ENCODE measurements at regions not wholly inside any gene's neighbourhood (a gene's known extent, or its start where the extent isn't known, plus 50 kb on each side); places are given as distances from the start of the nearest gene placed in this dataset.

DNA sequence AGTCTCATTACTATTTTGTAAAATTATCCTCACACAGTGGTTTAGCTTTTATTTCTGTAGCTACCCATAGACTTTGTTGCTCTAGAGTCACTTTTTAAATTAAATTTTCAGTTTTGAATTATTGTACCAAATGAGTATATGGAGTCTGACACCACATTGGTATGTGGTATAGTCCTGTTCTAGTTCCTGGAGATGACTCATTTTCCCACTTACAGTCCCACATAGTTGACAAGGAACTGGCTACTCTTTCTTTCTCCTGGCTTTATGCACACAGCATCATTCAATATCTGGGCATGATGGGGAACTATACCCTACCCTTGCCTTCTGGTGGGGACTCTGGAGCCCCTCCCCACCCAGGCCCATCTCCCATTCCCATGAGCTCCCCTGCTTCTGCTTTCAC lies 92.6 kb upstream of the RAB11FIP2 start:
- Histone ChIP-seq H3K4me1 (ENCODE audit: control insufficient read depth, insufficient read depth, low read length) (no peaks in the 10 kb centered on the region), H3K9ac (ENCODE audit: low read length) (no peak overlapping the region), H3K36me3 (ENCODE audit: control insufficient read depth, insufficient read depth, low read length) (no peaks in the 10 kb centered on the region), H3K9me3 (ENCODE audit: control insufficient read depth, insufficient read depth, low read depth, low read length) (no peaks in the 10 kb centered on the region), H3K27ac (ENCODE audit: low read depth, low read length) (no peak overlapping the region), H3K27me3 (ENCODE audit: control insufficient read depth, insufficient read depth, low read length) (no peaks in the 10 kb centered on the region), H3K4me3 (ENCODE audit: low read depth, low read length) (no peak overlapping the region)

DNA sequence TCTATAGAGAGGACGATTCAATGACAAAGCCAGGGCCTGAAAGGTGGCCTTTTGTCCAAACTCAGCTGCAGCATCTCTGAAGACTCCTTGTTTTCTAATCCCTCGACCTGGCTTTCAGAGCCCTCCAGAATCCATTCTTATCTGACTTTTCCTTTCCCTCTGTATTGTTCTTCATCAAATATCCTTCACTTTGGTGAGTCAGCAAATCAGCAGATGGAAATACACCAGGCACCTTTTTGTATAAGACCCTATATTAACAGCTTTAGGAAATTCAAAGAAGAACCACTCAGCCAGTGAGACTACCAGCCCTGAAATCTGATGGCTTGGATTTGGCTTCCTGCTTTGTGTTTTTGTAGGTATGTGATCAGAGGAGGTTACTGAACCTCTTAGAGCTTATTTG lies 81.9 kb upstream of the RAB11FIP2 start:
- no peak overlapping the region for H3K27ac ChIP-seq (ENCODE audit: low read depth, low read length)
- no peak overlapping the region for H3K4me3 ChIP-seq (ENCODE audit: low read depth, low read length)
- H3K9me3 ChIP-seq (ENCODE audit: control insufficient read depth, insufficient read depth, low read depth, low read length): no peaks in the 10 kb centered on the region
- H3K27me3 ChIP-seq (ENCODE audit: control insufficient read depth, insufficient read depth, low read length): no peaks in the 10 kb centered on the region
- H3K36me3 ChIP-seq (ENCODE audit: control insufficient read depth, insufficient read depth, low read length): no peaks in the 10 kb centered on the region
- H3K9ac ChIP-seq (ENCODE audit: low read length): no peak overlapping the region
- H3K4me1 ChIP-seq (ENCODE audit: control insufficient read depth, insufficient read depth, low read length): no peaks in the 10 kb centered on the region

DNA sequence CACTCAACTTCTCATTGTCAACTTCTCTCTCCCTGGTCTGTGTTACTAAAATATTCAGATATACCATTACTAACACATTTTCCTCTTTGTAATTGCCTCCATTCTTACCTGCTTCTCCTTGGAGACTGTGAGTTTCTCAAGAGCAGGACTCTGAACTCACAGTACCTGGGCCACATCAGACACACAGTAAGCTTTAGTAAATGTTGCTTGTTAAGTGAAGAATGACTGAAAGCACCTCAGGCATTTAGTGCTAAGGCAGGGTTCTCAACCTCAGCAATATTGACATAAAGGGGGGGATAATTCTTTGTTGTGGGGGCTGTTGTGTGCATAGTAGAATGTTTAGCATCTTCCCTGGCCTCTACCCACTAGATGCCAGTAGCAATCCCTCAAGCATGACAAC lies 72.0 kb upstream of the RAB11FIP2 start:
- no peaks in the 10 kb centered on the region for H3K9me3 ChIP-seq (ENCODE audit: control insufficient read depth, insufficient read depth, low read depth, low read length)
- H3K27ac ChIP-seq (ENCODE audit: low read depth, low read length): no peak overlapping the region
- H3K4me1 ChIP-seq (ENCODE audit: control insufficient read depth, insufficient read depth, low read length): no peaks in the 10 kb centered on the region
- H3K27me3 ChIP-seq (ENCODE audit: control insufficient read depth, insufficient read depth, low read length): no peaks in the 10 kb centered on the region
- no peak overlapping the region for H3K4me3 ChIP-seq (ENCODE audit: low read depth, low read length)
- no peak overlapping the region for H3K9ac ChIP-seq (ENCODE audit: low read length)
- no peaks in the 10 kb centered on the region for H3K36me3 ChIP-seq (ENCODE audit: control insufficient read depth, insufficient read depth, low read length)

DNA sequence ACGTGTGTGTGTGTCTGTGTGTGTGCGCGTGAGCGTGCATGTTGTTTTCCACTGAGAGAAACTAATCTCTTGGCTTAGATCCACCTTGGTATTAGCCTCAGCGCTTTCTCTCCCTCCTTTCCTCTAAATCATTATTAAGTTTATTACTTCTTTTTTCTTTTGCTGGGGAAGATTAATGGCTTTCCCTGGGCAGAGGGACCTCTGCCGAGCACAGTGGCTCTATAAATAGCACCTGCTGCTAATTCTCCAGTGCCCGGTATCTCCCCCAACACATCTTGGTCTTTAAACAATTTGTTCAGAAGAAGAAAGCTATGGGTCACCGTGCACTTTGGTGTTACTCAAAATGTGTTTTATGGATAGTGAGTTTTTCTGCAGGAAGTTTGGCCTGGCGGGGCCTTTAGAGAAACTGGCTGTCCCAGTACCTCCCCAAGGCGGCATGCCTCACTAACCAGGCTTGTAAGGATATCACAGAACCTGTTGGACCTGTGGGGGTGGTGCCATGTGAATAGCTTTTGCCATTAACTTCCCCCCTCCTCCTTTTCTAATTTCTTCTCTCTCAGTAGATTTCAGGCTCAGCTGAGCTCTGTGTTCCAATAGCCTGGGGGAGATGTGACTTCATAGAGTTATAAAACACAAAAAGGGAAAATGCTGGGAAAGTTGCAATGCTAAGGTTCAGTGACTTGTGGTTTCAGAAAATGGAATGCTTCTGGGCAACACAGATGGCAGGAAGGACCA lies 70.1 kb upstream of the RAB11FIP2 start:
- H3K36me3 ChIP-seq (ENCODE audit: control insufficient read depth, insufficient read depth, low read length): no peaks in the 10 kb centered on the region

DNA sequence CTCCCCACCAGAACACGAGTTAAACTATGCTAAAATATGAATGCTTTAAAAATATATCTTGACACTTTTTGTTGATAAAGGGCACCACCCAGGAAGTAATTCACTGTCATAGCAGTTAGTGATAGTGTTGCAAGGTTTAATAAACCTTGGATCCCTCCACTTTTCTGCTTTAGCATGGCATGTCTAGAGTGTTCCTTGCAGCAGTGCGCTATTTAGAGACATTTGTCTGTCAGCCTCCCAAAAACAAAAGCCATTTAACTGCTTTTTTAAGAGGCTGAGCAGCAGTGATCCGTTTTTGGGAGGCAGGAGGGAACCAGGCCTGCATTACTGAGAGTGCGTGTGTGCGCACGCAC lies 69.6 kb upstream of the RAB11FIP2 start:
- Histone ChIP-seq H3K27me3 (ENCODE audit: control insufficient read depth, insufficient read depth, low read length) (no peaks in the 10 kb centered on the region), H3K27ac (ENCODE audit: low read depth, low read length) (no peak overlapping the region), H3K9me3 (ENCODE audit: control insufficient read depth, insufficient read depth, low read depth, low read length) (no peaks in the 10 kb centered on the region), H3K36me3 (ENCODE audit: control insufficient read depth, insufficient read depth, low read length) (no peaks in the 10 kb centered on the region), H3K4me3 (ENCODE audit: low read depth, low read length) (no peak overlapping the region), H3K4me1 (ENCODE audit: control insufficient read depth, insufficient read depth, low read length) (no peaks in the 10 kb centered on the region), H3K9ac (ENCODE audit: low read length) (no peak overlapping the region)

More for the DNA sequence above, 70.1 kb upstream of the RAB11FIP2 start:
- no peak overlapping the region for H3K4me3 ChIP-seq (ENCODE audit: low read depth, low read length)
- no peaks in the 10 kb centered on the region for H3K9me3 ChIP-seq (ENCODE audit: control insufficient read depth, insufficient read depth, low read depth, low read length)
- H3K27me3 ChIP-seq (ENCODE audit: control insufficient read depth, insufficient read depth, low read length): no peaks in the 10 kb centered on the region
- no peak overlapping the region for H3K27ac ChIP-seq (ENCODE audit: low read depth, low read length)
- no peak overlapping the region for H3K9ac ChIP-seq (ENCODE audit: low read length)
- H3K4me1 ChIP-seq (ENCODE audit: control insufficient read depth, insufficient read depth, low read length): no peaks in the 10 kb centered on the region

DNA sequence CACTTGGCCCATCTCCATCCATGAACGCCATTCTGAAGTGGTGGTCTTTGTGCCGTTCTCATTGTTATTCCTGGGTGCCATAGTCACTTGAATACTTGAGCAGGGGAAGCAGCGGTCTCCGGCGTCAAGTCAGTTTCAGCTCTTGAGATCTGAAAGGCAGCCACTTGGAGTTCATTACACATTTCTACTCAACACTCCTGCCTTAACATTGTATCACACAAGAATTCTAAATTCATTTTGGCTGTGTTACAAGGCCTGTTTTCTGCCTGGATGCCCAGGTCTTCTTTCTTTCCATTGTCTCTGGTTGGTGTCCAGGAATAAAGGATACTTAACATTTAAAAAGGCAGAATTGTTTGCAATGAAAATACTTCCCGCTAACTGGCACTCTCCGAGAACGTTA lies 69.0 kb upstream of the RAB11FIP2 start:
- H3K27ac ChIP-seq (ENCODE audit: low read depth, low read length): no peak overlapping the region
- H3K36me3 ChIP-seq (ENCODE audit: control insufficient read depth, insufficient read depth, low read length): no peaks in the 10 kb centered on the region
- no peak overlapping the region for H3K9ac ChIP-seq (ENCODE audit: low read length)
- no peaks in the 10 kb centered on the region for H3K9me3 ChIP-seq (ENCODE audit: control insufficient read depth, insufficient read depth, low read depth, low read length)
- no peak overlapping the region for H3K4me3 ChIP-seq (ENCODE audit: low read depth, low read length)
- H3K27me3 ChIP-seq (ENCODE audit: control insufficient read depth, insufficient read depth, low read length): no peaks in the 10 kb centered on the region
- no peaks in the 10 kb centered on the region for H3K4me1 ChIP-seq (ENCODE audit: control insufficient read depth, insufficient read depth, low read length)

DNA sequence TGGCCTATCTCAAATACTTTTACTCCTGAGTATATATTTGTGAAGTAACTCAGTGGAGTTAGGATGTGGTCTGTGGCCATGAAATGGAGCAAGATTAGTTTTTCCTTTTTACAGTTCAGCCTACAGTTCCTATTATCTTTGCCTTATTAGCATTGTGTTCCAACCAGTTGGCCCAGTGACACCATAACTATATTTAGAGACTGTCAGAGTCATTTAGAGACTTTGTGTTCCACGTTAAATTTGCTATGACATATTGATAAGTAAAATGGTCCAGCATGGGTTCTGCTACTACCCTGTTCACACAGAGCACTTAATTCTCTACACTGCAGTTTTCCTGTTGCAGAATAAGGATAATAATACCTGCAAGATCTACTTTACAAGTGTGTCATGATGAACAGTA lies 68.3 kb upstream of the RAB11FIP2 start:
- Histone ChIP-seq H3K9me3 (ENCODE audit: control insufficient read depth, insufficient read depth, low read depth, low read length) (no peaks in the 10 kb centered on the region), H3K4me1 (ENCODE audit: control insufficient read depth, insufficient read depth, low read length) (no peaks in the 10 kb centered on the region), H3K27ac (ENCODE audit: low read depth, low read length) (no peak overlapping the region), H3K27me3 (ENCODE audit: control insufficient read depth, insufficient read depth, low read length) (no peaks in the 10 kb centered on the region), H3K9ac (ENCODE audit: low read length) (no peak overlapping the region), H3K36me3 (ENCODE audit: control insufficient read depth, insufficient read depth, low read length) (no peaks in the 10 kb centered on the region), H3K4me3 (ENCODE audit: low read depth, low read length) (no peak overlapping the region)

DNA sequence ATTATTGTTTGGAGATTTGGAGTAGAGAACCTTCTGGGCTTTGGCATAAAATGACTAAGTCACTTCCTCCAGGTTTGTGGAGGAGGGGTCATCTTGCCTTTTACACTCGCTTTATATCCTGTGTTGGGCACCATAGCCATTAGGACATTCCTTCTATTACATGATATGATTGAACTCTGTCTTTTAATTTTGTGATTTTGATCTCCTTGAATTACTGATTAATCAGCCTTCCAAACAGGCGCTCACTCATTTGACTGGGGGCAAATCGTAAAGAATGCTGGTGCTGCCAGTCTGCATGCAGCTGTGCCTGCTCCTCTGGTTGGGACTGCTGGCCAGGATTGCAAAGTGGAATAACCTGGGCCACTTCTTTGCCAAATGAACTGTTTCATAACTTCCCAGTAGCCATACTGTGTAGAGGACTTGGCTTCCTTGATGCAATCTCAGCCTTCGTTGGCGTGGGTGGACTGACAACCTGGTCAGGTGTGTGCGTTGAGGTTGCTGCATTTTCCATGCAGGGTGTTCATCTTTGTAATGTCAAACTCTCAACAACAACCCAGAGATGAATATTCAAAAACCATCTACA lies 65.9 kb upstream of the RAB11FIP2 start:
- H3K9me3 ChIP-seq (ENCODE audit: control insufficient read depth, insufficient read depth, low read depth, low read length): no peaks in the 10 kb centered on the region
- no peaks in the 10 kb centered on the region for H3K27me3 ChIP-seq (ENCODE audit: control insufficient read depth, insufficient read depth, low read length)
- H3K9ac ChIP-seq (ENCODE audit: low read length): no peak overlapping the region
- H3K4me1 ChIP-seq (ENCODE audit: control insufficient read depth, insufficient read depth, low read length): no peaks in the 10 kb centered on the region
- H3K4me3 ChIP-seq (ENCODE audit: low read depth, low read length): no peak overlapping the region
- no peaks in the 10 kb centered on the region for H3K36me3 ChIP-seq (ENCODE audit: control insufficient read depth, insufficient read depth, low read length)
- no peak overlapping the region for H3K27ac ChIP-seq (ENCODE audit: low read depth, low read length)

DNA sequence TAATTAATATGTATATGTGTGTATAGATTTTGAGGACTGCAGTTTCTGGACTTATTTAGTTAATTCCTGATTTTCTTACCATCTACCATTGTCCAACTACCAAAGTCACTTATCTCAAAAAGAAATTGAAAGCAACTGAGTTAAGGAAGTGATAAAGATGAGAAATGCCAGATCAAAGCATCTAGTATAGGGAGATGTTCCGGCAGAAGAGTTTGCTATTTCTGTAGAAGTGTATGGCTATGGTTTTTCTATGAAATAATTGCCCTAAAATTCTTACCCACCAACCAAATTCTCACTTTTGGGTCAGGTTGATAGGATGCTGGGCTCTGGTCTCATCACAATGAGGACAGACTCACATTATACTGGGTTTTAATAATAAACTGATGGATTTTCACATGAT lies 64.0 kb upstream of the RAB11FIP2 start:
- Histone ChIP-seq H3K27ac (ENCODE audit: low read depth, low read length) (no peak overlapping the region), H3K4me1 (ENCODE audit: control insufficient read depth, insufficient read depth, low read length) (no peaks in the 10 kb centered on the region), H3K9me3 (ENCODE audit: control insufficient read depth, insufficient read depth, low read depth, low read length) (no peaks in the 10 kb centered on the region), H3K27me3 (ENCODE audit: control insufficient read depth, insufficient read depth, low read length) (no peaks in the 10 kb centered on the region), H3K4me3 (ENCODE audit: low read depth, low read length) (no peak overlapping the region), H3K36me3 (ENCODE audit: control insufficient read depth, insufficient read depth, low read length) (no peaks in the 10 kb centered on the region), H3K9ac (ENCODE audit: low read length) (no peak overlapping the region)

DNA sequence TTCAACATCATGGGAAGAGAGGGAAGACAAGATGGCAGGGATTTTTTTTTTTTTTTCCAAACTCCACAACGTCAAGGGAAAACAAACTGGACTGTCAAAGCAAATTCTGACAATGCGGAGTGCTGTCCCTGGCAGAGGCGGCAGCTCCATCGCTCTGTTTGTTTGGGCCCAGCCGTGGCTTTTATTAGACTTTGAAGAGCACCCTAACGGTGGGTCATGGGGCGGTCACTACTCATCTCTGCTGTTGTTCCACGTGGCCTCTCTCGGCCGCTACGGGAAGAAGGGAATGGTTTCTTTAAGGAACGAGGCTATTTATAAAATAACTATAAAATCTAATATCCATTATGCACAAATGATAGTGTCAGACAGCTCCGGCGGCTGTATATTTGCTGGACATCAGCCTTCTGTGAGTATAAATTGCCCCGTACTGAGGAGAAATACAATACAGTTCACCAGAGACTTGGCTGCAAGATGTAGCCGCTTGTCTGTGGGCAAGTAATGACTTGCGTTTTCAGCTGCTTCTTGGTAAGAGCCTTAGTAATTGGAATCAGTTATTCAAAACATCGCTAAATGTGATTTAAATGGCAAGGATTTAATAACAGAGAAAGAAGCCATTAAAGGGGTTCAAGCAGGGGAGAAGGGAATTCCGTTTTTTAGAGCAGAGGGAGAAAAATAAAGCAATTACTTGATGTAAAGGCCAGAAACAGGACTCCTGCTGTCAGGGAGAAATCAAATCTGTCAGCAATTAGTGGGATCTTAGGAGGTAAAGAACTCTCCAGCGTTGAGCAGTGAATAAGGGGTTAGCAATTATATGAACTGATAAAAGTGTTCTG lies 61.7 kb upstream of the RAB11FIP2 start:
- Histone ChIP-seq H3K27me3 (ENCODE audit: control insufficient read depth, insufficient read depth, low read length) (no peaks in the 10 kb centered on the region), H3K4me1 (ENCODE audit: control insufficient read depth, insufficient read depth, low read length) (no peaks in the 10 kb centered on the region), H3K9ac (ENCODE audit: low read length) (no peak overlapping the region), H3K4me3 (ENCODE audit: low read depth, low read length) (no peak overlapping the region), H3K27ac (ENCODE audit: low read depth, low read length) (no peak overlapping the region), H3K36me3 (ENCODE audit: control insufficient read depth, insufficient read depth, low read length) (no peaks in the 10 kb centered on the region), H3K9me3 (ENCODE audit: control insufficient read depth, insufficient read depth, low read depth, low read length) (no peaks in the 10 kb centered on the region)

DNA sequence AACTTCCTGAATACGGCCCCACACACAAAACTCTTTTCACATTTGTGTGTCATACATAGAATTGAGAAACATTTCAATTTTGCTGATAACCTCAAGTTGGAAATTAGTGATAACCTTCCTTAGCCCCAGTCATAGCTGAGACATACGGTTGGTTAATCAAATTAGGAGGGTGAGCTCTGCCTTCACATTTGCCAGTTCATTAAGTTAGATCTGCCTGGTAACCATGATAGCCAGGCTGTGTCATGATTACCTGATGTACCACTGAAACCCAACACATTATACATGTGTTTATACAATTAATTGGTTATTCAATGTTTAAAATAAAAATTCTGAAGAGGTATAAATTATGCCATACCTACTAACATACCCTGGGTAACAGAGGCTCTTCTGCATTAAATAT lies 60.8 kb upstream of the RAB11FIP2 start:
- no peaks in the 10 kb centered on the region for H3K27me3 ChIP-seq (ENCODE audit: control insufficient read depth, insufficient read depth, low read length)

More for the DNA sequence above, 60.8 kb upstream of the RAB11FIP2 start:
- H3K27ac ChIP-seq (ENCODE audit: low read depth, low read length): no peak overlapping the region
- H3K36me3 ChIP-seq (ENCODE audit: control insufficient read depth, insufficient read depth, low read length): no peaks in the 10 kb centered on the region
- H3K4me3 ChIP-seq (ENCODE audit: low read depth, low read length): no peak overlapping the region
- H3K9me3 ChIP-seq (ENCODE audit: control insufficient read depth, insufficient read depth, low read depth, low read length): no peaks in the 10 kb centered on the region
- H3K4me1 ChIP-seq (ENCODE audit: control insufficient read depth, insufficient read depth, low read length): no peaks in the 10 kb centered on the region
- no peak overlapping the region for H3K9ac ChIP-seq (ENCODE audit: low read length)
